DMS79 (cell line): ENCODE measurements at regions not wholly inside any gene's neighbourhood (a gene's known extent, or its start where the extent isn't known, plus 50 kb on each side); places are given as distances from the start of the nearest gene placed in this dataset.

Experiments
- DNase-seq: peaks from one replicate; lab custom pipeline; 2025; lab: John Stamatoyannopoulos, UW

DNA sequence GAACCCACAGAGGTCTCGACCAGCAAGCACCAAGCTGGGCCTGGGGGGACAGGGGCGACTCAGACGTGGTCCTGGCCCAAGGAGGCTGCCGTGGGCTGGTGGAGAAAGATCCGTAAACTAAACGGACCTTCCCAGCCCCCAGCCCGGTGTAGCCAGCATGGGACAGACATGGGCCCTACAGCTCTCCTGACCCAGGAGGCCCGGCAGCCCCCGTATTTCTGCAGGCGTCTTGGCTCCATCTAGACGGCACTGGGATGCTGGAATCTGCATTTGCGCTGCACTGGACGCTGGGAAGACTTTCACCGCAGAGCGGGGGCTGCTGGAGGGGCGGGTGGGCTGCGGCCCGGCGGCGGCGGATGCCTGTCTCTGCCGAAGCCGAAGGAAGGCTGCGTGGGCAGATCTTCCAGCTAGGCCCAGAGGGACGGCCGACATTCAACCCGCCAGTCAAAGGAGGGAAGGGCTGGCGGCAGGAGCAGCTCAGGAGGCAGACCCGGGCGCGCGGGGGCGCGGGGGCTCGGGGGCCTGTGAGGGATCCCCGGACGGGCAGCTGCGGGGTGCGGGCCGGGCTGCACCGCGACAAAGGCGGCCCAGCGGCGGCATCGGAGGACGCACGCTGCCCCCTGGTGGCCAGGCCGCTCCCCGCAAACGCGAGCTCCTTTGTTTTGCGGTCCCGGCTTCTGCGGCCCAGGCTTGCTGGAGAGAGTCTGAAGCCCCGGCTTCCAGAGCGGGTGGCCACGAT is 266.2 kb downstream of the NSG2 start:
- no peak for DNase-seq

- DNase-seq, result no peak
These were observed 266.7 kb downstream of the NSG2 start for GRCh38 chr5:174312270-174312617.

DNA sequence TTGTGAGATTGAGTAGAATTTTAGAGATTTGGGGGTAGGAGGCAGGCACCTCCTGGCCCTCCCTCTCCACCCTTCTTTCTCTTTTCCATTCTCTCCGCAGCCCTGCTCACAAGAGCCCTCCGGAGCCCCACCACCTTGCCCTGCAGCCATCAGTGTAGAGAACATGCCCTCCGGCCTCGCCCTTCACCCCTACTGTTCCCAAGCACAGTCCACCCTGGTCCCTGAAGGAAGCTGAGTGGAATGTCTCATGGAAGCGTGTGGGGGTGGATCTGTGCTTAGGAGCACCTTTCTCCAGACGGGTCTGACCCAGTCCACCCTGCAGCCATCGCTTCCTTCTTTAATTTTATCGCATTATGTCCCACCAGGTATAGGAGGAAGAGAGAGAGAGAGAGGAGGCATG is 267.1 kb downstream of the NSG2 start:
- no peak for DNase-seq

GRCh38 chr5:174313615-174314014 is 268.1 kb downstream of the NSG2 start:
- no peak for DNase-seq

GRCh38 chr5:174314261-174314660 is 268.8 kb downstream of the NSG2 start:
- no peak for DNase-seq

- no peak for DNase-seq
These were observed 270.0 kb downstream of the NSG2 start for GRCh38 chr5:174315471-174315870.

- no peak for DNase-seq
These were observed 270.4 kb downstream of the NSG2 start for GRCh38 chr5:174315871-174316270.

DNA sequence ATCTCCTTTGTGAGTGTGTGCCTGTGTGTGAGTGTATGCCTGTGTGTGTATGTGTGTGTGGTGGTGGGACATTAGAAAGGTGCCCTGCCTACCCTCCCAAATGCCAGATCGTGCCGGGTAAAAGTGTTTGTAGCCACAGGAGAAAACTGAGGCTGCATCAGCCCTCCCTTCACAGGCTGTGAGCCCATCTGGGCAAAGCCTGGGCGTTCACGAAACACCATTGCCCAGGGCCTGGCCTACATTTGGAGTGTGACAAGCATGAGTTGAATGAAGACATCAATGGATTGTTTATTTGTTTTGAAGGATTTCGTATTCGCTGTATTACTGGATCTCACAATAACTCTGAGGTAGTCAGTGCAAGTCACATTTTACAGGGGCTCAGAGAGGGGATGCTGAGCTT is 270.8 kb downstream of the NSG2 start:
- DNase-seq, result no peak

GRCh38 chr5:174317256-174317894 is 271.9 kb downstream of the NSG2 start:
- DNase-seq, result peak; percentile 12

- DNase-seq, result no peak
These were observed 273.1 kb downstream of the NSG2 start for GRCh38 chr5:174318578-174318977.

DNA sequence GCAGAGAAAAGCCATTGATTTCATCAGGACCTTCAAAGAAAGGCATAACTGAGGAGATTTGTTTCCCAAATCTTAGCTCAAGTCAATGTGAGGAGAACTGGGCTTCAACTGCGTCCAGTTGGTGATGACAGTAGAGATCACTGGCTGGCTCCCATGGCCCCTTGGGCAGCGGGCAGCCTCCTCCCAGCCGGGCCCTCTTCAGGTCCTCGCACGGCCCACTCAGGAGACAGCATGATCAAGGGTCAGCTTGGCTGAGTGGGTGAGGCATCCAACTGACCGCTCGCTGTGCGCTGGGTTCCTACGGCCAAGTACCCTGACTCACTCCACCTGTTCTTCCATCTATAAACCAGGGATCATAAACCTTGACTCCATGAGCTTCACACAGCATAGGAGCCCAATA is 274.0 kb downstream of the NSG2 start:
- no peak for DNase-seq

DNA sequence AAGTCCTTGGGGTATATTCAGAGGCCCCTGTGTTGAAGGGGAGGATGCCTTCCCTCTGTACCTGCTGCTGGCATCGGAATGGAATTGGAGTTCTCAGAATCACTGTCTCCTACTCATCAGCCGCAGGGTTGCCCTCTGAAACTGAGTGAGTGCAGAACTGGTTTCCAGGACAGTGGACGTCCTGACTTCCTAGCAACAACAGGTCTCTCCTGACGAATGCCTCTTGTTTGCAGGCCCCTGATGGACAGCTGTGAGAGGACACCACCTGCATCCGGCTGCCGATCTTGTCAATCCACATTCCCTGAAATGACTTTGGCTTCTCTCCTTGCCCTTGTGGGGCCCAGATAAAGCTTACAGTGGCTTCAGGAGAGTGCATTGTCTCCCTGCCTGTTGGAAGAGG is 274.5 kb downstream of the NSG2 start:
- DNase-seq, result no peak

- DNase-seq, result peak; percentile 78
These were observed 278.4 kb downstream of the NSG2 start for GRCh38 chr5:174323878-174324281.

DNA sequence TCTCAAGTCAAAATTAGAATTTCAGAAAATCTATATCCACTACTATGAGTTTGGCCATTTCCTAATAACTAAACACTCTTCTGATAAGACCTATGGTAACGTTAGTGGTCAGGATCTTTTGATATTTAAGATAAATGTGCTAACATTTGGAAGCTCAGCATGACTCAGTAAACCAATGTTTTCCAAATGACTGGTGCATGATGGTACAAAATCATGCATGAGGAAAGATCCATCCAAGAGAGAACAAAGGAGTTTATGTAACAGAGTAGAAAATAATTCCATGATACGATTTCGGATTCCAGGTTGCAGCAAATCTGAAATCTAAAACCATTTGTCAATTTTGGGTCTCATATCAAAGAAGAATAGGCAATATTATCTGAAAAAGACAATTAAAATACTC is 279.2 kb downstream of the NSG2 start:
- DNase-seq, result no peak

- no peak for DNase-seq
These were observed 279.9 kb downstream of the NSG2 start for GRCh38 chr5:174325431-174325830.

GRCh38 chr5:174325961-174326360 is 280.5 kb downstream of the NSG2 start:
- no peak for DNase-seq

DNA sequence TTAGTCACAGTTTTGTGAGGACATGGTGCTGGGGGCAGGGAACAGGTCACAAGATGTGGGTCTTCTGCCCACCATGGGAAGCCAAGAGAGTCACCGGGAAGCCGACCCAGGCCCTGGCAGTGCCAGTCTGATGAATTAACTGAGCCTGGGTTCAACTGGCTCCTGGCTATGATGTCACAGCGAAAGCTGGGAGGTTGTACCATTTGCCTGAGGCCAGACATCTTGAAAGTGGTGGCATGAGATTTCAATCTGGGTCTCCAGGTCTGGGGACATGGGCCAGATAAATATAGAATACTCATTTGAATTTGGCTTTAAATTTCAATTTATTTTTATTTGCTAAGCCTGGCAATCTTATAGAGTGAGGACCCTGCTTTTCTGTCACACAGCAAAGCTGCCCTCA is 280.9 kb downstream of the NSG2 start:
- no peak for DNase-seq

DNA sequence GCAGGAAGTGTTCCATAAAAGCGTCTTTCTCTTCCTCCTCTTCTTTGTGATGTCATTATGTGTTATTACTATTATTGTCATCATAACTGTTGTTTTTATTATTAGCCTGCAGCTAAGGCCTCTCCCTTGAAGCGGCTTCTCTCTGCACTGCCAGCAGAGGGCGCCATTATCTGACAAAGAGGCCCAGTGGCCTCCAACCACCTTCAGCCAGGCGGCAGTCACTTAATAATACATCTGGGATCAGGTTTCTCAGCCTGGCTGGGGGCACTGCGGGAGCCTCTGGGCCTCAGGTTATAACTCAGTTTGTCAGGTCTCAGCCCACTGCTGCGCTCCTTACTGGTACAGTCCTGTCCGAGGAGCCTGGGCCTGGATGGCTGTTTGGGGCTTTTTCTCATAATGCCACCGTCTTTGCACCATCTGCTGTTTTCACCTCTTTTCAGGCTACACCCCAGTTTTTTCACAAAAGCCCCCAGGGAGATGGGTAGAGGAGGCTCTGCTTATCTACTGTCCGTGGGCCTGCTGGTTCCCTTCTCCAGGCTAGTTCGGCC is 281.9 kb downstream of the NSG2 start:
- DNase-seq, result no peak

GRCh38 chr5:174327896-174328295 is 282.4 kb downstream of the NSG2 start:
- no peak for DNase-seq

DNA sequence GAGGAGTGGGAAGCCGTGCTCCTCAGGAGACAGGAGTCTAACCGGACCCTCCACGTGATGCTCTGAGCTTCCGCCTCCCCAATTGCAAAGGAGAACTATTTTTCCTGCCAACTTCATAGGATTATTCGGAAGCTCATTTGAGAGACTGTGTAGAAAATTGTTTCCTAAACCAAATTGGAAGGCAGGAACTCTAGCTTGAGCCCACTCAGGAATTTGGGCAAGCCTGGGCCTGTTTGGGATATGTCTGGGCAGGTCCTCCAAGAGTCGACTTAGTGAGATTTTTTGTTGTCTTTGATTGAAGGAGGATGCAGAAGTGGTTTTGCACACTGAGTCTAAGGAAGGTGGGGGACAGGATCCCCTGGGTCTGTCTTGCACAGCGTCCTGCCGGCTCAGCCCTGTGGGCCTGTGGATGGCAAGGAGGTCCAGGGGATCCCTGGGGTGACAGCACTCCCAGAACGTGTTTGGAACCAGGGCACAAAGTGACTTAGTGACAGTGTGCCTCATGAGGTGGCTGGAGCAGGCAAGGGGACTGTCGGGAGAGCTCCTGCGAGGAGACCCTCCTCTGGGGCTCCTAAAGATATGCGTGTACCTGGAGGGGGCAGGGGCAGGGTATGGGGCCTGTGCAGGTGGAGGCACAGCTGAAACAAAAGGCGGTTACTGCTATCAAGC is 283.3 kb downstream of the NSG2 start:
- DNase-seq, result no peak

GRCh38 chr5:174329738-174330137 is 284.2 kb downstream of the NSG2 start:
- DNase-seq, result no peak

DNA sequence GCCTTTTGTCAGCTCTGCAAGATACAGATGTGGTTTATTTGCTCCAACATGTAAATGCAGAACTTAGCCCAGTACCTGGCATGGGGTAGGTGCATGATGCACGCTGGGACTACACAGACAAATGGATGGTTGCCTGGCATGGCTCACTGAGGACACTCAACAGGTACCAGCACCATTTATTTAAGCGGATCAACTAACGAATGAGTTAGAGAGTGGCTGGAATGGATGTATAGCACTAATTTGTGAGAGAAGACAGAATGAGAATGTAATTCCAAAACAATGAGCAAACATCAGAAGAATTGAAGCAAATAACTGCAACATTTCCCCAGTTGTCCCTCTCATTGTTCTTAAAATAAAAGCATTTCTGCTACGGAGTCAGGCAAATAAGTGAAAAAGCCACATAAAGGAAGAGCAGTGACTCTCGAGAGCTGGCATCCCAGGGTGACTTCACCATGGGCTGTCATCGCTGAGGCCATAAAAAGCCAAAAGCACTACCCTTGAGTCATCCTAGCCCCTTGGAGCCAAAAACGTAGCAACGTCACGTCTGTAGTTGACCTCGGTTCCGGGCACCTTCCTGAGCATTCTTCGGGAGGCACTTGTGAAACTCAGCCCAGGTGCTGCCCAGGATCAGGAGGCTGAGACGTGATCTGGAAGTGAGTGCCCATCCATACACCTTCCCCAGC is 290.3 kb downstream of the NSG2 start:
- DNase-seq, result no peak

DNA sequence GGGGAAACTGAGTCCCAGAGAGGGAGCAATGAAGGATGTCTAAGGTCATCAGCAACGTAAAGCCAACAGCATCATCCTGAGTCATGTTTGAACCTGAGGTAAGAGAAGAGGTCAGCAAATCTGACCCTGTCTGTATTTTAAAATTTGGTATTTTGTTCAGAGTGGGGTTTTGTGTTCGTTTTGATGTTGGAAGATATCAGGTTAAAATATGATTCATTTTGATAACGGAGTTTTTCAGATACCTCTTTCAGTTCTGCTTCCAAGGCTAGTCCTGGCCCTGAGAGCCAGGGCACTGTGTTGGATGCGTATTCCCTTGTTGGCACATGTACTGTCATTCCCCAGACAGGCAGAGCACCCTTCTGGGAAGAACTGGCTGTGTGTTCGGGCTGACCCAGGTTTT is 291.0 kb downstream of the NSG2 start:
- DNase-seq, result no peak
